Fibroblast of skin of back (primary cell): ENCODE measurements at regions not wholly inside any gene's neighbourhood (a gene's known extent, or its start where the extent isn't known, plus 50 kb on each side); places are given as distances from the start of the nearest gene placed in this dataset.

Experiments used
- DNase-seq: peaks from one replicate; pipeline ENCODE4 v3.0.0-alpha.2; 2013

DNA sequence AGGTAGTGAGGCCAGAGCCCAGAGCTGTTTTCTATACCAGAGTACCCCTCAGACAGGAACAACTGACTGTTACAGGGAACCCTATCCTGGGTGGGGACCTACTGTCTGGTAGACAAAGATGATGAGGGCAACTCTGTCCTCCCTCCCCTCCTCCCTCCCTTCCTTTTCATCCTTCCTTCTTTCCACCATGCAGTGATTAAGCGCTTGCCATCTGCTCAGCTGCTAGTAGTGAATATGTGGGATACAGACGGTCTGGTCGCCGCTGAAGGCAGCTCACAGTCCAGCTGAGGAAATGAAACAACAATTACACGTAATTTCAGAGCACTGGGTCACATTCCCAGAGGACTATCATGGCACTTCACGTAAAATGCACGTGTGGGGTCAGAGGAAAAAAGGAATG, 597.1 kb downstream of the BUD13 start:
- no peak for DNase-seq

DNA sequence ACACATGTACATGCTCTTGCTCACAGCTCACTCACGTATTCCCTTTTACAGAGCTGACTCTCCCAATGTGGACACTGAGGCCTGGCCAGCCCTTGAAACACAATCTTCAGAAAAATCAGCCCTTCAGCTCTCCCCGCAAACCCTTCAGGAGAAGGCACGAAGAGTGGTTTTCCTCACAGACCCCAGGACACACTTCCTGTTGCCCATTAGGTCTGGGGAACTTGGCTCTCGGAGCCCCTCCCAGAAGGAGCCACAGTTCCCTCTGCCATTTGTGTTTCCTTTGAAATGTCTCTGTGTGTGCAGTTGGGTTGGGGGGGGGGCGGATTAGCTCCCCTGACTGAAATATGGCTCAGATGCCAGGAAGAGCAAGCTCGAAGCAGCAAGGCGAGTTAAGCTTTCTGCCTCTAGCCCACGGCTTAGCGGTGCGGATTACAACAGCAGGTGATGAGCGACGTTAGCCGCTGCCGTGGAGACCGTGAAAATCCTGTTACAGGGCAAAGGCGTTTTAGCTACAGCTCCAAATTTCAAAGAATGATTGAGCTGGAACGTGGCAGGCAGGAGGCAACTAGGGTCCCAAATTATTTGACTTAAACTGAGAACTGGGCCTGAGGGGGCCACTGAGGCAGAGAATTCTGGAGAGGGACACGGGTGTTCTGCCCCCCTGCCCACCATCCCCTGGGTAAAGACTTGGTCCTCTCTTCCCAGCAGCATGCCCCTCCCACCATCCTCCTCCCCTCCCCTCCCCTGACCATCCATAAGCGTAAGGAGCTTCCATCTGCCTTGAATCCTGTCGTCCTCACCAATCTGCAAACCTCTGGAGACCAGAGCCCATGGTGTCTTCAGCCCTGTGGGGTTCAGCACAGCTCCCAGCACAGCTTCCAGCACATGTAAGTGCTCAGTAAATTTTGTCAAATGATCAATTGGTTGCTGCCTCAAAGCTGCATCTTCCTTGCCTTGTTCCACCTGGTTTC, 598.6 kb downstream of the BUD13 start:
- DNase-seq: no peak

DNA sequence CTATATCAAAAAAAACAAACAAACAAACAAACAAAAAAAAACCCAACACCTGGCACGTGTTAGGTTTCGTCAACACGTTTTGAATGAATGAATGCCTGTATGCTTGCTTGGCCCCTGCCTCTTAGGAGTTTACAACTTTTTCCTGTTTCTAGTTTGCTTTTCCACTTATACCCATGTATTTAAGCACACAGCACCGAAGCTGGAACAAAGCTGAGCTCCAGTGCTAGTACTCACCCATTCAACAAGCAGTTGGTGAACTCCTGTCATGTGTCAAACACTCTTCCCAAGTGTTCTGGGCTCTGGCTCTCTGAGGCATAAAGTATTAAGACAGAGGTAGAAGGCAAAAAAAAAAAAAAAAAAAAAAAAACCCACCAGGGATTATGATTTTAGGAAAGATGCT, 599.3 kb downstream of the BUD13 start:
- DNase-seq: no peak

DNA sequence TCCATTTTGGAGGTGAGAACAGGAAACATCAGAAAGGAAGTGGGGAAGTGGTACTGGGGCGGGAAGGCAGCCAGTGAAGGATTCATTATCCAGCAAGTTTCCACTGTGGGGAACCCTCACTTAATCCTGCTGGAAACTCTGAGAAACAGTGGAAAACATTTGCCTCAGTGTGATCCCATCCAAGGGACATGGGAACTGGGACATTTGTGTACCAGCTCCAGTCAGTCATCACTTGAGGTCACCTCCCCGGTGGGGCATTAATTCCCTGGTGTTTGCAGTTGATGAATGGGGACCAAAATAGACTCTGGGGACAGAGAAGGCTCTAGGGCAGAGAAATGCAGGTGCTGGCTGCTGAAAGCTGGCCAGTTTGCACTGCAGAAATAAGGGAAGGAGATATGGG, 599.9 kb downstream of the BUD13 start:
- no peak for DNase-seq

DNA sequence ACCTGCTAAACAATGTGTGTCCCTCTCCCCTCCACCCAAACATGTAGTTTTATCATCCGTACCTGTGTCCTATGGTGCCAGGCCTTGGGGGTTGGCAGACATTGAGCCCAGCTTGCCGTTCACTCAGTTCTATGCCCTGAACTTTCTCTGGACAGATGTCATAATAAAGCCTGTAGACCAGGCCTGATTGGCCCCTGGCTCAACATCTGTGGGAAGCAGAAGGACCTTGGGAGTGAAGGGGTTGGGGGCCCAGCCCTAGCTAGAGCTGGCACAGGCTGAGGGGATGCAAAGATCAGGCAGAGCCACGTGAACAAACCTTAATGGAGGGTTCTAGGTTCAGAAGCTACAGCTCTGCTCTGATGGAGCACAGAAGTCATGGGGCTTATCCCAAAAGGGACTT, 600.6 kb downstream of the BUD13 start:
- DNase-seq: no peak

DNA sequence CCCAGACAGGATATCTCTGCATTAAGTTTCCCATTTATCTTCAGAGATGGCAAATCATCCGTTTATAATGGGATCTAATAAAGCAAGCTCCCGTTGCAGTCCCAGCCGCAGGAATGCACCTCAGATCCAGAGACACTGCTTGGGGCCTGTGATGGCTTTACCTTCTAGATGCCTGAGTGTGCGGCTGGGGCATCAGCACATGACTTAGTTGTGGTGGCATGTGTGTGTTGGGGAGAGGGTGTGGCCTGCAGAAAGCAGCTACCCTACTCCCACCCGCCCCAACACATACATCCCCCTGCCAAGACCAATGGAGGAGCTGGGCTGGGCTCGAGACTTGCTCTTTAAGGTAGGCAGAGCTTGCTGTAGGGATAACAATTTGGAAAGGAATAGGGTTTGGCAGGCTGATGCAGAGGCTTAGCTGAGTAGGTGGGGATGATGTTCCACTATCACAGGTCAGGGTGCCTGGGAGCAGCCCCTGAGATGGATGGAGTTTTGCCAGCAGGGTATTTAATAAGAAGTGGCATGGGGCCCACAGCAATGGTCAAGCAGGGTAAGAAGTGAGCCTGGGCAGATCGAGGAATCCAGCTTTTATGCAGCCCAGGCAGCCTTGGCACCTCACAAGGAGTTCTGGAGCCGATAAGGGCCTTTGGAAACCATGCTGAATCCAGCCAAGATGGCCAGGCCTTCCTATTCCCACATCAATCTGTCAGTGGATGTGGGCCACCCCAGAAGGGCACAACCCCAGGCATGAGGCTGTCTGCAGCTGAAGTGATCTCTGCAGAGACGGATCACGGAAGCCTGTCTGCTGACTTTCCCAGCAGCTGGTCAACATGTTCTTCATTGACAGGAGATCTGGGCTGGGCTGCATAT, 601.3 kb downstream of the BUD13 start:
- no peak for DNase-seq

DNA sequence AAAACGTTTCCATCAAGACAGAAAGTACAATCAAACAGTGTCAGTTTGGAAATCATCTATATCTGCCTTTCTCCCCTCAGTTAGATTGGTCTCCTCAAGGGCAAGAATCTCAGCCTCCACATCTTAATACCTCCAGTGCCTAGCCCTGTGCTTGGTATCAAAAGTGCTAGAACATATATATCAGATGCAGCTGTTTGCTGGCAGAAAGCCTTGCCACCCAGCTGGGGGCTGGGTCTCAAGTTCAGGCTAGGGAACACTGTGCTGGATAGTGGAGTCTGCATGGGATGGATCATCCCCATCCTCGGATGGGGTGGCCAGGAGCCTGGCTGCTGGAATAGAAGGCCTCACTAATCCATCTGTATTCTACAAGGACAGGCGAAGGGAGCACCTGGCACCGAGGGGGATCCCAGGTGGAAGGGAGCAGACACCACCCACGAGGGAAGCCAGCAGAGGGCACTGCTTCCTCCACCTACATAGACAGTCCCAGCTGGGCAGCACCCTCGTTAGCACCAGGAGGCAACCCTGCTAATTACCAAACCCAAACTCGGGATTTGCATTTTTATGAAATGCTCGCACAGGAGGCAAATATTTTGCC, 602.2 kb downstream of the BUD13 start:
- DNase-seq: no peak

DNA sequence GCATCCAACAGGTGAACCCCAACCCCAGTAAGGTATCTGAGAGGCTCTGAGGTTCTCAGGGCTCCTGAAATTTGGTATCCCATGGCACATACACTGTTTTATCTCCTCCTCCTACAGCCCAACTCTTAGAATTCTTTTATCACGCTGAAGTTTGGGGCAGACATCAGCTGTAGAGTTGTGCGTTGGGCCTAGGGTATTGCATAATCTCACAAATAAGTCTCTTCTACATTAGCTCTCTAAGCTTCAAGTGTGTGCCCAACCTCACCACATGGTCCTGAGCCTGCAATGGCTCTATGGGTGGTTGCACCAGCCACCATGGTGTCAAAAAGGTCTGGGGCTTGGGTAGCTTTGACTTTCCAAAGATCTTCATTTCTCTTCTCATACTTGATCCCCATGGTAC, 603.0 kb downstream of the BUD13 start:
- no peak for DNase-seq

DNA sequence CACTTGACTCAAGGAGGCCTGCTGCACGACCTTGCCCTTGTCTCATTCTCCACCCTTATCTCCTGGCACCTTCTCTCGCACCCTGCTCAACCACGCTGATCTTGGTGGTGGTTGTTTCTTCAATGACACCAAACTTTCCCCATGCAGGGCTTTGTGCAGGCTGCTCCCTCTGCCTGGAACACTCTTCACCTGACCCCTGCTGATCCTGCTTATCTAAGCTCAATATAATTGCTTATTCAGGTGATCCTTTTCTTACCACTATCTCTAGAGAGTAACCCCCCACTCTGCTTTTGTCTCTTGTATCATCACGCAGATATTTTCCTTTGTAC, 604.4 kb downstream of the BUD13 start:
- DNase-seq: no peak

DNA sequence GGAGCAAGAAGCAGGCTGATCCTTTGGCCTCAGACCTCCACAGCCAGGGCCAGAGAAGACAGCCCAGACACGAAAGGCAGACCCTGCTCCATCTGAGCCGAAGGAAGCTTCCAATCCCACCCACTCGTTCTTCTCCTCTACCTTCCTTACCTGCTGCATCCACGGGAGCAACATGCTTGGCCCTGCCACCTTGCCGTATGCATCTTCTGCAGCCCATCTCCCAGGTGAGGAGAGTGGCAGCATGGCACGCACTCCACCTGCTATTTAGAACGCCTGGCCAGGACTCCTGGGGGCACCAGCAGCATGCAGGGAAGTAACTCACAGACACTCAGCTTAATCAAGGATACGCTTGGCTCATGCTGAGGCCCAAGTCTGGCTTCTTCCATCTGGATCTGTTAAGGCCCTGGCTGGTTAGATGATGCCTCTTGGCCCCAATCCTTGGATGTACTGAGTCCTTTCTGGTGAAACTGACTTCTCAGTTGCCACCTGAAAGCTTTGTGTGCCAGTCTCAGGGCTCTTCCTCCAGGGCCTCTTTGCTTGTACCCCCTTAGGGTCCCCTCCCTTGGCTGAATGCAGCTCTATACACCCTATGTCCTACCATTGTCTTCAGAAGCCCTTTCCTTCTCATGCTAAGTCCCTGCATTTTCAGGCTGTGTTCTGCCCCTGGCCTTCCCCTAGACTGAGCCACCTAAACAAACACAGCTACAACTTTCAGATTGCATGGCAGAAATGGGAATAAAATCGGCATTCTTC, 604.9 kb downstream of the BUD13 start:
- DNase-seq: no peak

DNA sequence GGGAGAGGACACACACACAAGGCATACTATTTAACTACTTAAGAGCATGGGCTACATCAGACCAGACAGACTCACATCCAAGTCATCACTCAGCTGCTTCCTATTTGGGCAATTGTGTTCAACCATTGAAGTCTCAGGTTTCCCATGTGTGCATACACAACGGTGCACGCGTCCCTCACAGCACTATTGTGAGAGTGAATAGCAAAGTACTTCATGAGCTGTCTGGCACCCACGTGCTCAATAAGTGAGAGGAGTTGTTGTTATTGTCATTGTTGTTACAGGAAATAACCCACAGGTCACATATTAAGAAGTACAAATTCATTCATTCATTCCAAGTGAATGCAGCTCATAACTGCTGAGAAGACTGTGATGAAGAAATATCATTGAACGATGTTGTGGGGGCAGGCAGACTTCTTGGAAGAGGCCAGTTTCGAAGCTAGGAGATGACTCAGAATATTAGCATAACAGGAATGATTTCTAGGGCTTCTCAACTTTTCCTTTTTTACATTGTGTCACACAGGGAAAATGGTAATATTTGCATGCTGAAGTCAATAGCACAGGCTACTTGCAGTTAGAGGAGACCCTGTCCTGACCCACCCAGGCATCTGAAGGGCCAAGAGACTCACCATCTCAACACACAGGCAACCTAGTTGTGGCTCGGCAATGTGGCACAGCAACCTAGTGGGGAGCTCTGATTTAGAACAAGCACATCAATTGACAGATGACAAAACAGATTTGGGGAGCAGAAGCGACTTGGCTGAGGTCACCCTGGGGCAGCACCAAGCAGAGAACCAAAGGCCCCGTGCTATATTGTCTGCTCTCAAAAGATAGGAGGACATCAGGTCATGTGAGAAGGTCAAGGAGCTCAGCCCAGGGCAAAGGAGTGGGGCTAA, 606.0 kb downstream of the BUD13 start:
- DNase-seq: peak; percentile 9

DNA sequence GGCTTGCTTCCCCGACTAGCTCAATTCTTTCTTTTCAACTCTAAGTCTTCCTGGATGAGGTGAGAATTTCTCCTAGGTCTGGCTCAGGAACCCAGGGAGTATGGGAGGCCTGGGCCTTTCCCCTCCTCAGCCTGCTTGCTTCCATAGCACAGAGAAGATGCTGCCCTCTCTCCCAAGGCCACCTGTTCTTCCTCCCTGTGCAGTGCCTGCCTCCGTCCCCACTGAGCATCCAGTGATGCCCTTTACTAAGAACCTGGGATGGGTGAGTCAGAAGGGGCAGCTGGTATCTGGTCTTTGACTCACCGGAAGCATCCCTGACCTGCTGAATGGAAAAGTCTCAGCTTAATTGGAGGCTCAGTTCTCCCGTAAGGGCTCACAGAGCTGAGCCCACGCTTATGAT, 607.9 kb downstream of the BUD13 start:
- DNase-seq: no peak

DNA sequence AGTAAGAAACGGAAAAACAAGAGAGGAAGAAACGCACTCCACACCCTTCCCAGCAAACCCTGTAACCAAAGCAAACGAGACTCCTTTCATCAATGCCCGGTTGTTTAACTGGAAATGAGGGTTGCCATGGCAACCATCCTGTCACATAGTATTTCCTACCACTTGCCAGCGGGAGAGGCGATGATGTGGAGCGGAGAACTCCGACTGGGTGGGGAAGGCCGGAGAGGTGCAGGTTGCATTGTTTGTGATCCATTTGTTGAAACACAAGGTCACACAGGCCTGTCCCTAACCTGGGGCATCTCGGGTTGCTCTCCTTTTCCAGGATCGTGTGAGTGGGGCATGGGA, 609.9 kb downstream of the BUD13 start:
- DNase-seq: no peak

DNA sequence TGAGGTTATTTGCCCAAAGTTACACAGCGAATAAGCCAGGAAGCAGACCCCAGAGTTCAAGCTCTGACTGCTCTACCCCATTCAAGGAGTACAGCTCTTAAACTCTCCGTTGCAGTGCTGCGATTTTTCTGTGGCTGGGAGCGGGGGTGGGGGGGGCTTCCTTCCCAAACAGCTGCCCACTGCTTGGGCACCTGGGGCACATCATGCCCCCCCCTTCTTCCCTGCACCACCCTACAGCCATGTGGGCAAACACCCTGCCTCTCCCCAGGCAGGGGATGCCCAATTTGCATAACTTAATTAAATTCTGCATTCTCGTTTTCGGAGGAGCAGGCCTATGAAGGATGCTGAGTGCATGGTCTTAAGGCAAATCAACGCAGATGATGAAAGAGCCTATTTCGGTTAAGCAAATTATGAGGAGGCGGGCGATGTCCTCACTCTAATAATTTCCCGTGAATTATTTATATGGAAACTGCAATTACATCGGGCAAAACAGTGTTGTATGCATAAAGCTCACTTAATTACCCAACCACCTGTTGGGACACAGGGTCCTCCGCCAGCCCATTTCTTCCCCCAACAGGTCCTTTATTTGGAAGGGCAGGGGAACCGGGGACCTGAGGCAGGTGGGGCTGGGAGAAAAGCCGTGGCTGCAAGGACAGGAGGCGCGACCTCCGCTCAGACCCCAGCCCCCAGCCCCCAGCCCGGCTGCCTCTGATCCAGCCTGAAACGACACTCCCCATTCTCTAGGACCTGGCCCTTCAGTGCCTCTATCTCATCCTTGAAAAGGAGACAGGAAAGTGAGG, 610.5 kb downstream of the BUD13 start:
- DNase-seq: no peak

DNA sequence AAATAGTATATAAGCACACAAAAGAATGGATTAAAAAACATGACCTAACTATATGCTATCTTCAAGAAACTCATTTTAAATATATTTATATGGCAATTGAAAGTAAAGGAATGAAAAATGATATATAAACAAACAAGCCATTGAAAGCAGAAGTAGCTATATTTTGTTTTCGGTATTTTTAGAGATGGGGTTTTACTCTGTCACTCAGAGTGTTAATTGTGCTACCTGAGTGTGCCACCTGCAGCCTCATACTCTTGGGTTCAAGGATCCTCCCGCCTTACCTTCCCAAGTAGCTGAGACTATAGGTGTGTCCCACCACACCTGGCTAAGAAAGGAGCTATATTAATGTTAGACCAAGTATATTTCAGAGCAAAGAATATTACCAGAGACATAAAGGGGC, 624.1 kb downstream of the BUD13 start:
- DNase-seq: no peak

DNA sequence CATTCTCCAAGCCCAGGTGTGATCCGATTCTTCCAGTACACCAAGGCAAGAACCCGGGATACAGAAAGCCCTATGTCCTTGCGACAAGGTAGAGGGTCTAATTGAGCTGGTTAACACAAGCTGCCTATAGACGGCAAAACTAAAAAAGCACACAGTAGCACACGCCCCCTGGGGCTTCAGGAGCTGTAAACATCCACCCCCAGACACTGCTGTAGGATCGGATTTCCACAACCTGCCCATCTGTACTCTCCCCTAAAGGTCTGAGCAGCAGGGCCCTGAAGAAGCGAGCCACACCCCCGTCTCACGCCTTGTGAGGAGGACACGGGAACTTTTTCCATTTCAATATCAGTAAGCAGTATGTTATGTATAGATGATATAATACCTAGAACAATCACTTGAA, 624.7 kb downstream of the BUD13 start:
- no peak for DNase-seq

DNA sequence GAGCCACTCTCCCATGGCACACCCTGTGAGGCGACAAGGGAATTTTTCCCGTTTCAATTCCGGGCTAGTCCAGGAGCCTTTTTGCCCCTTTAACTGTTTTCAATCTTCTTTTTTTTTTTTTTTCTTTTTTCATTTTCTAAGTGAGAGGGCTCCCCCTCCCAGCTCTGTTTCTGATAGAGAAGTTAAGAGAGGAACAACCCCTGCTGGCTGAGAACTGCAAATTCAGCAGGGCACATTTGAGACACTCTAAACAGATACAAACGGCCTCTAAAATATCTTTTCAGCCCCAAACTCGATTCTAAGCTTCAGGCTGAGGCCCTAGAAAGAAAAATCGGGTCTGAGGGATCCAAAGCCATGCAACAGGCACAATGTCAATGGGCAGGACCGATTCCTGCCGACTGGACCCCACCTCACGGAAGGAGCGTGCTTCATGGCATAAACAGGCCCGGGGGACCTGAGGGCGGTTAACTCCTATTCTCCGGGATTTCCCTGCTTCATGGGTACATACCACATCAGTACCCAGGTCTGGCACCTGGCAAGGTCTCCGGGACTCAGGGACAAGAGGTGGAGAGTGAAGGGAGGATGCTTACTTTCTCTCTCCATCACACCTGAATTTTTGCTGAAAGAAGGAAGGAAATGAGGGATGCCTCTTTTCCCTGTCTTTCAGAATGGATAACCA, 627.5 kb downstream of the BUD13 start:
- no peak for DNase-seq

DNA sequence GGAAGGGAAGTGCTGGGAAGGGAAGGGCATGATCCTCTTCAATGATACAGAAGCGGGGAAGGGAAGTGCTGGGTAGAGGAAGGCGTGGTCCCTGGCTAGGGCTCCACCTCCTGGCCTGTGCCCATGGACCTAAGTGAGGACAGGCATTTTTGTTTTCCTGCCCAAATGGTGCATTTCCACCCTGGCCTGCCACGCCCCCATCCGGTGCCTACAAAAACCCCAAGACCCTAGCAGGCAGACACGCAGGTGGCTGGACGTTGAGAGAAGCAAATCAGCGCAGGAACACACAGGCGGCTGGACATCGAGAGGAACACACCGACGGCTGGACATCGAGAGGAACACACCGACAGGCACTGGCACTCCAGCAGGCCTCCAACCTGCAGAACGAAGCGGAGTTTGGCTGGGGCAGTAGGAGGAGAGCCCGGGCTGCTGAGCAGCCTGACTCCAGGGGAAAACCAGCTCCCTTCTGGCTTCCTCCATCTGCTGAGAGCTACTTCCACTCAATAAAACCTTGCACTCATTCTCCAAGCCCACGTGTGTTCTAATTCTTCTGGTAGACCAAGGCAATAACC, 628.3 kb downstream of the BUD13 start:
- DNase-seq: no peak

DNA sequence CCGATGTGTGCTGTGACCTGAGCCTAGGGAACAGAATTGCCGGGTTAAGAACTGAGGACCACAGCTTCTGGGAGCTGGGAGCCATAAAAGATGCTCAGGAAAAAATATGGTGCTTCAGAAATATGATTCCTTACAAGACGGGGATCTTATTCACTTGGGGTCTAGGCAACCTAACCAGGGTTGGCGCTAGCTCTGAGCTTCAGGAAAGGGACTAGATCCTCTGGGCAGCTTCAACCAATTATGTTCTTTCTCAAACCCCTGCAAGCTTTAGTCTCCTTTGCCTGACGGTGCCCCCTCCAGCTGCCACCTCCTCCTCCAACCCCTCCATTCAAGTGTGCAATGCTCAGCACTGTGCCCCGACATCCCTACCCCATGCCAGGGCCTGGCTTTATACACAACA, 634.1 kb upstream of the CADM1 start:
- no peak for DNase-seq

DNA sequence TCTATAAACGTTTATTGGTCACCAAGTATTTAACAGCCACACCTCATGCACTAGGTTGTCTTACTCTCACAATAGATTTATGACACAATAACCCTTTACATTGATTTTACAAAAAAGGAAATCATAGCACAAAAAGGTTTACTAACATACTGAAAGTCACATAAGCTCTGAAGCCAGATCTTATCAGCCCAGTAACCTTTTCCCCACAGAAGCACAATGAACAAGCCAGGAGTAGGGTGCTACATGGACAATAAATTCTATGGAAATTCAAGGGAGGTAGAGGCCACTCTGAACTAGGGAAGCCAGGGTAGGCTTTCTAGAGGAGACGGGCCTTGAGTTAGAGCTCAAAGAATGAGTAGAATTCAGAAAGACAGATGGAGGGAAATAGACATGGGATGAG, 633.5 kb upstream of the CADM1 start:
- DNase-seq: no peak
